ENCODE measurements at regions not wholly inside any gene's neighbourhood (a gene's known extent, or its start where the extent isn't known, plus 50 kb on each side); places are given as distances from the start of the nearest gene placed in this dataset.

- TF ChIP-seq EZH2 (IDR thresholded peaks at IDR 0.05) (no peak), POLR2AphosphoS5 (IDR thresholded peaks at IDR 0.05; ENCODE audit: borderline replicate concordance, low read depth, low read length) (no peak), FOXP2 (optimal IDR thresholded peaks at IDR 0.05; ENCODE audit: control extremely low read depth, extremely low read length, insufficient read depth) (no peak)
Observed at GRCh38 chr1:25131794-25132193, 100.5 kb downstream of the SYF2 start.
